HUDEP-2 (cell line): ENCODE measurements at regions not wholly inside any gene's neighbourhood (a gene's known extent, or its start where the extent isn't known, plus 50 kb on each side); places are given as distances from the start of the nearest gene placed in this dataset.
A peak's percentile ranks its signal among the peaks of the same experiment; 100 is the strongest.
"Not testable (repeated sequence)": the region's sequence is repeated elsewhere in the genome, so short reads cannot be mapped to it uniquely, and the experiment has no call there.

Source experiments
- DNase-seq, 76 experiments: peaks; one replicate each; lab custom pipeline; 2025; ENCODE audit not compliant: unreplicated experiment in 76 of 76; lab: John Stamatoyannopoulos, UW

GRCh38 chr2:242063850-242064249 is 194.3 kb downstream of the RTP5 start:
- DNase-seq = no peak

DNA sequence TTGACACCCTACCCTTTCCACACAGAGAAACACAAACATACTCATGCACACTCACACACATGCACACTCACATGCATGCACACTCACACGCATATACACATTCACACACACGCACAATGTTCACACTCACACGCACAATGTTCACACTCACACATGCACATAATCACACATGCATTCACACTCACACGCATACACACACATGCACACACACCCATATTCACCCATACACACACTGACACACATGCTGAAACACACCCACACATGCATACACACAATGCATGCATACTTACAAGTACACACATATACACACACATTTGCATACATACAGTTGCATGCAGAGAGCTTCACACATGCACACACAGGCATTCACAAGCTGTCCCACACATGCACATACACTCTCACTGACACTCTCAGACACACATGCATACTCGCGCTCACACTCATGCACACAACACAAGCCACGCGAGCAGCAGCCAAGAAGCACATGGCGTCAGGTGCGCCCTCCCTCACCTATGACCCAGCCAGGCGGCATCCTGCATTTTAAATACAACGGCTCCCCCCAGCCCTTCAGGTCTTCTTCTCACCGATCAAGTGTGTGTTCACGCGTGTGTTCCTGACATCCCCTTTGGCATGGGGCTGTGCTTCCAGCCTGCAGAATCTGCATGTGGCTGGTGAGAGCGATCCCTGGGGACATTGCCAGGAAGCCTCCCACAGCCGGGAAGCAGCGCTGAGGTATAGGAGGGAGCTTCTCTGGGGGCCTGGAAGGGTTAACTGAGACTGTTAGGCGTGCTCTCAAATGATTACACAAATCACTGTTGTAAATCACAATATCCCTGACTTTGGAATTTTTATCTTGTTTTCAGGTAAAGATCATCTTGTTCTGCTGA is 195.1 kb downstream of the RTP5 start:
- no peak for DNase-seq

- no peak for DNase-seq
These were observed 195.9 kb downstream of the RTP5 start for GRCh38 chr2:242065426-242065825.

DNA sequence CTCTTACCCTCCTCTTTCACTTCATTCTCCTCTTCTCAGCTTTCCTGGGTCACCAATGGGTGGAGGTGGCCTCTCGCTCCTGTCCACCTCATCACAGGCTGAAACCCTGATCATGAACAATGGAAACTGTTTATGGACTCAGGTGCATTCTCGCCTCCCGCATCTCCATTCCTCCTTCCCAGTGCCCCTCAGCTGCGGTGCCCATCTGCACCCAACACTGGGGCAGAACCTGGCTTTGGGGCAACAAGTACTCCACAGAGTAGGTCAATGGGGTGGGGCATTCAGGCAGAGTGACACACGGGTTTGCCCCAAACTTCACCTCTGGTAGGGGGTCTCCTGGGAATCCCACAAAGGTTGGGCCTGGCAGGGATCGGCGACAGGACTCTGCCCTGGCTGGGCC is 199.5 kb downstream of the RTP5 start:
- DNase-seq = no peak

- not testable (repeated sequence) for DNase-seq
These were observed 200.4 kb downstream of the RTP5 start for GRCh38 chr2:242069938-242070395.

GRCh38 chr2:242070726-242071125 is 201.2 kb downstream of the RTP5 start:
- not testable (repeated sequence) for DNase-seq

DNA sequence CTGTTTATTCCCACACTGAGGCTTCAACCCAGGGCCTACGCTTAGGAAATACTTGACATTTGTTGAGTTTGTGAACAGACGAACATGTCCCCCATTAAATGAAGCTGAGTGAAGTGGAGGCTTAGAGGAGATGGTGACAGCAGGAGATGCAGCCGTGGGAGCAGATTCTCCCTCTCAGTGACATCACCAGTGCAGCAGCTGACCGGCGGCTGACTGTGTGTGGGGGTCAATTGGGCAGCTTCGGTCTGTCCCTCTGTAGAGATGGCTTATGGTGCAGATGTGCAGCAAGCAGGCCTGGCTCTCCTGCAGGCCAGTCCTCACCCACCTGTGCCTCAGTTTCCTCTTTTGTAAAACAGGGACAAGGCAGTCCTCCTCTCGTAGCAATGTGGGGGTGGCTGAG is 201.8 kb downstream of the RTP5 start:
- DNase-seq = not testable (repeated sequence)

- not testable (repeated sequence) for DNase-seq
These were observed 202.4 kb downstream of the RTP5 start for GRCh38 chr2:242071936-242072335.

- DNase-seq = no peak
These were observed 205.6 kb downstream of the RTP5 start for GRCh38 chr2:242075168-242075567.

DNA sequence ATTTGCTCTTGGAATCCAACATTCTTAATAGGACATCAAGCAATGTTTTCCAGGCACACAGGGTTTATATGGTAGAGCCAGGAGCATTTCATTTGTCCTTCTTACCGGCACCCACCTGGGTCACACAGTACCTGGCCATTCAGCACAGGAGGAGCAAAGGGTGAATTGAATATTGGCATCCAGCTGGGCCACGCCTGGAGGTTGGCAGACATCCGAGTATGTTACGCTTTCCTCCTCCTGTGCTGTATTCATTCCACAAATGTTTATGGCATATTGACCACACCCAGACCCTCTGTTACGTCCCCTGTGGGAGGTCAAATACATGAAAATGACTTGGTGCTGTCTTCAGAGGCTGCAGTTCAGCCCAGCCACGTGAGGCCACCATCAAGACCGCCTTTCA is 206.2 kb downstream of the RTP5 start:
- no peak for DNase-seq

DNA sequence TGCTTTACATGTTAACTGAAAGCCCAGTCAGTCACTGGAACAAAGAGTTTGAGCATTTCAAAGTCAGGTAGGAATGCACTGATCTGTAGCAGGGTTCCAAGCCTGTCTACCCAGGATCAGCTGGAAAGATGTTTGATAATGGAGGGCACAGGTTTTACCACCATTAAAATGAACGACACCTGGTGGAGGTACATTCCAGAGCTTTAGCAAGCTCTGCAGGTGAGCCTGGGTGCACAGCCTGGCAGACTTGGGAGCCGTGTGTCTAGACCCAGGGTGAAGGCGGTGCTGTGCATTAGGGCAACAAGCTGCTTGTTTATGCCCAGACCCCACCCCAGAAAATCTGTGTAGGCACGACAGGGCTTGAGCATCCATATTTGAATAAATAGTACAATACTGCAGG is 206.7 kb downstream of the RTP5 start:
- not testable (repeated sequence) for DNase-seq

GRCh38 chr2:242078426-242078825 is 208.9 kb downstream of the RTP5 start:
- not testable (repeated sequence) for DNase-seq

- not testable (repeated sequence) for DNase-seq
These were observed 210.3 kb downstream of the RTP5 start for GRCh38 chr2:242079792-242080191.

GRCh38 chr2:242080575-242081214 is 211.2 kb downstream of the RTP5 start:
- DNase-seq = not testable (repeated sequence)

- DNase-seq = not testable (repeated sequence)
These were observed 214.5 kb downstream of the RTP5 start for GRCh38 chr2:242084034-242084433.

GRCh38 chr2:242085024-242085674 is 215.6 kb downstream of the RTP5 start:
- not testable (repeated sequence) for DNase-seq

GRCh38 chr2:242085941-242086621 is 216.6 kb downstream of the RTP5 start:
- peak in 45 of 76 experiments; percentile 3 to 58 (median 28) for DNase-seq

- peak in 2 of 76 experiments; percentile 11 to 43 for DNase-seq
These were observed 218.5 kb downstream of the RTP5 start for GRCh38 chr2:242088044-242088443.

- DNase-seq = peak in 73 of 76 experiments; percentile 22 to 92 (median 78)
These were observed 219.1 kb downstream of the RTP5 start for GRCh38 chr2:242088471-242089212.

GRCh38 chr2:242089213-242089549 is 219.7 kb downstream of the RTP5 start:
- not testable (repeated sequence) for DNase-seq
